ENCODE measurements at regions not wholly inside any gene's neighbourhood (a gene's known extent, or its start where the extent isn't known, plus 50 kb on each side); places are given as distances from the start of the nearest gene placed in this dataset.
"Not testable (repeated sequence)": the region's sequence is repeated elsewhere in the genome, so short reads cannot be mapped to it uniquely, and the experiment has no call there.

DNA sequence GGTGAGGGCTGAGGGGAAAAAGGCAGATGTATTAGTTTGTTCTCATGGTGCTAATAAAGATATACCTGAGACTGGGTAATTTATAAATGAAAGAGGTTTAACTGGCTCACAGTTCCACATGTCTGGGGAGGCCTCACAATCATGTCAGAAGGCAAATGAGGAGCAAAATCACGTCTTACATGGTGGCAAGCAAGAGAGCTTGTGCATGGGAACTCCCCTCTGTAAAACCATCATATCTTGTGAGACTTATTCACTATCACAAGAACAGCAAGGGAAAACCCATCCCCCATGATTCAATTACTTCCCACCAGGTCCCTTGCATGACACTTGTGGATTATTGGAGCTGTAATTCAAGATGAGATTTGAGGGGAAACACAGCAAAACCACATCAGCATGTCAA is 1220.9 kb downstream of the GALC start:
- no peak overlapping the region for H3K27ac Mint-ChIP-seq

GRCh38 chr14:86770186-86770585 is 1222.8 kb downstream of the GALC start:
- no peak for DNase-seq
- Mint-ChIP-seq H3K4me3 (no peak overlapping the region), H3K36me3 (ENCODE audit: low read depth) (no peaks in the 10 kb centered on the region), H3K27me3 (ENCODE audit: low read depth, poor library complexity) (no peaks in the 10 kb centered on the region), H3K27ac (no peak overlapping the region), H3K4me1 (peaks cover 5% of the 10 kb centered on the region), H3K9me3 (no peaks in the 10 kb centered on the region)
- TF ChIP-seq CTCF (IDR thresholded peaks at IDR 0.05), result no peak

More for the DNA sequence above, 1220.9 kb downstream of the GALC start:
- H3K27me3 Mint-ChIP-seq (ENCODE audit: low read depth, poor library complexity), result no peaks in the 10 kb centered on the region
- H3K9me3 Mint-ChIP-seq, result peaks cover 5% of the 10 kb centered on the region
- H3K36me3 Mint-ChIP-seq (ENCODE audit: low read depth), result no peaks in the 10 kb centered on the region
- no peak for TF ChIP-seq CTCF (IDR thresholded peaks at IDR 0.05)
- no peak overlapping the region for H3K4me3 Mint-ChIP-seq
- DNase-seq, result no peak
- no peaks in the 10 kb centered on the region for H3K4me1 Mint-ChIP-seq

DNA sequence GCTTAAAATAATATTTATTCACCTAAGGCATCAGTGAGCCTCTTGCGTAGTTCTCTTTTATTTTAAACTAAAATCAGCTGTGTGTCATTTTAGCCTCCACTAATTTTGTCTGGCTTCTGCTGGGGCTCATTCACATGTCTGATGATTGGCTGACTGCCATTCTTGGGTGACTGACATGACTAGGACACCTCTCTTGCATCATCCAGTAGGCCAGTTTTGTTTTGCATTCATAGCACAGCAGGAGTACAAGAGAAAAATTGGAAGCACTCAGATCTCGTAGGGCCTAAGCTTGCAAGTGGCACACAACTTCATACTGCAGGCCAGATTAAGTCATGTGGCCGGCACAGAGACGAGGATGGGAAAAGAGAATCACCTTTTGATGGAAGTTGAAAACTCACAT is 1226.5 kb downstream of the GALC start:
- H3K36me3 Mint-ChIP-seq (ENCODE audit: low read depth), result no peaks in the 10 kb centered on the region
- no peak overlapping the region for H3K4me3 Mint-ChIP-seq
- H3K27me3 Mint-ChIP-seq (ENCODE audit: low read depth, poor library complexity), result no peaks in the 10 kb centered on the region
- H3K27ac Mint-ChIP-seq, result peak overlapping the region; percentile 26
- TF ChIP-seq CTCF (IDR thresholded peaks at IDR 0.05), result no peak
- H3K4me1 Mint-ChIP-seq, result peaks cover 15% of the 10 kb centered on the region
- no peak for DNase-seq
- H3K9me3 Mint-ChIP-seq, result no peaks in the 10 kb centered on the region

GRCh38 chr14:86761611-86762010 is 1231.4 kb downstream of the GALC start:
- no peak for TF ChIP-seq CTCF (IDR thresholded peaks at IDR 0.05)
- no peak overlapping the region for H3K4me3 Mint-ChIP-seq
- H3K36me3 Mint-ChIP-seq (ENCODE audit: low read depth), result no peaks in the 10 kb centered on the region
- H3K9me3 Mint-ChIP-seq, result no peaks in the 10 kb centered on the region
- no peak overlapping the region for H3K27ac Mint-ChIP-seq
- H3K4me1 Mint-ChIP-seq, result peaks cover 15% of the 10 kb centered on the region
- no peaks in the 10 kb centered on the region for H3K27me3 Mint-ChIP-seq (ENCODE audit: low read depth, poor library complexity)
- DNase-seq, result no peak

DNA sequence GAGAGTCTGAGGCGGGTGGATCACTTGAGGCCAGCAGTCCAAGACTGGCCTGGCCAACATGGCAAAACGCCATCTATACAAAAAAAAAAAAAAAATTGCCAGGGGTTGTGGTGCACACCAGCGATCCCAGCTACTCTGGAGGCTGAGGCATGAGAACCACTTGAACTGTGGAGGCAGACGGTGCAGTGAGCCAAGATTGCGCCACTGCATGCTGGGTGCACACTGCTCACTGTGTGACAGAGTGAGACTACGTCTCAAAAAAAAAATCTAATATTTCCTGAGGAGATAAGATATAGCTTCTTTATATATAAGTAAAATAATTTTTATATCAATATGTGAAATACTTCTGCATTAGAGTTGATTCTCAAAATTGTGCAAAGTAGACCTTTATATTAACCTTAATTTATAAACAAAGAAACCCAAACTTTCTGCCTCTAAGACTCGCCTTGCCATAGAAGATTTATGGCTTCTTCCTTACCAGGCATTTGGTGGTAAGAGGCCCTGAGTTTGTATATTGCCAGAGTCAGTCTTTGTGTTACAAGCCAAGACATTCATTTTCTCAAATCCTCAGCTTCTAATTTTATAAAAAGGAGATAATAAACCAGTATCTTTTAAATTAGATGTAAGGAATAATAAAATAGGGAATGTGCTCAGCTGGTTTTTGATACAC is 1226.7 kb downstream of the FLRT2 start:
- no peaks in the 10 kb centered on the region for H3K36me3 Mint-ChIP-seq (ENCODE audit: low read depth)
- no peak for TF ChIP-seq CTCF (IDR thresholded peaks at IDR 0.05)
- no peak overlapping the region for H3K4me3 Mint-ChIP-seq
- no peak overlapping the region for H3K27ac Mint-ChIP-seq
- no peak for DNase-seq
- H3K9me3 Mint-ChIP-seq, result peaks cover 23% of the 10 kb centered on the region
- H3K4me1 Mint-ChIP-seq, result no peaks in the 10 kb centered on the region
- H3K27me3 Mint-ChIP-seq (ENCODE audit: low read depth, poor library complexity), result peaks cover 4% of the 10 kb centered on the region

GRCh38 chr14:86750488-86750887 is 1220.5 kb downstream of the FLRT2 start:
- DNase-seq; H3K27me3 Mint-ChIP-seq (ENCODE audit: low read depth, poor library complexity); H3K36me3 Mint-ChIP-seq (ENCODE audit: low read depth); H3K4me1 Mint-ChIP-seq; H3K4me3 Mint-ChIP-seq; H3K27ac Mint-ChIP-seq: not testable (repeated sequence)
- H3K9me3 Mint-ChIP-seq, result peaks cover 54% of the 10 kb centered on the region

Measured in nephron progenitor cell (in vitro differentiated cells).